GM21423 (cell line): ENCODE measurements at regions not wholly inside any gene's neighbourhood (a gene's known extent, or its start where the extent isn't known, plus 50 kb on each side); places are given as distances from the start of the nearest gene placed in this dataset.
"Not testable (repeated sequence)": the region's sequence is repeated elsewhere in the genome, so short reads cannot be mapped to it uniquely, and the experiment has no call there.

ENCODE experiments used
- ATAC-seq: cut with Tn5 transposase; IDR thresholded peaks from one replicate; pipeline ENCODE4 v1.9.1; 2021; ENCODE audit warnings: mild to moderate bottlenecking, moderate library complexity; ENCODE audit not compliant: unreplicated experiment

GRCh38 chr5:56632199-56632598, 183.2 kb upstream of the MAP3K1 start:
- ATAC-seq: no peak

DNA sequence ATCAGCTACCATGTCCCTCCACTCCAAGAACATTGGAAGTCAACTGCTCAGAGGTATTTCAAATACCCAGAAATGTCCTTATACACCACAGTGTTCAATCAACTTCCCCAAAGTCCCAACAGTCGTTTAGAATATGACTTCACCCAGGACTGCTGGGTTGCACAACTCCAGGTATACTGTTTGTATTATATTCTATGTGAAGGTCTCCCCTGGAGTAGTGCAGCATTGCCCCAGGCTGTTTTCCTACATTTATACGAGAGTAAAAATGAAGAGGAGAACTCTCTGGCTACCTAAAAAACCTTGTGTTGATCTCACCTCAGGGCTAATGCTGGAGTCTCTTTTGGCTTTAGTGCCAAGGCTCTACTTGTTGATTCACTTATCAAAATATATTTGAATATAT, 183.6 kb upstream of the MAP3K1 start:
- no peak for ATAC-seq

- ATAC-seq: not testable (repeated sequence)
Observed at GRCh38 chr5:56628616-56629015, 186.7 kb upstream of the MAP3K1 start.

DNA sequence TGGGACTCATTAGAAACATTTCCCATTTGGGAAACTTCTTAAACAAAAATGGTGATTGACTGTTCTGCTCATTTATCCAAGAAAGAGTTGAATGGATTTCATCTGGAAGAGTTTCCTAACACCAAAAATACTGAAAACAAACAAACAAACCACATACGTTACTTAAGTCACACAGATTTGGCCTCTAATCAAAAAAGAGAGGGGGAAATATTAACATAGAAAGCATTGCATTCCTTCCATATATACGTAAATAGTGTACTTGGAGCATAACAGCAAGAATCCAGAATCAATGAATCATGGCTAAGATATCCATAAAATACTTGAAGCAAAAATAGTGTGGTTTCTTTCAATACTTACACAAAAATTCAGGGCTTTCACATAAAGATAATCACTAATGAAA, 189.8 kb upstream of the MAP3K1 start:
- ATAC-seq: no peak

DNA sequence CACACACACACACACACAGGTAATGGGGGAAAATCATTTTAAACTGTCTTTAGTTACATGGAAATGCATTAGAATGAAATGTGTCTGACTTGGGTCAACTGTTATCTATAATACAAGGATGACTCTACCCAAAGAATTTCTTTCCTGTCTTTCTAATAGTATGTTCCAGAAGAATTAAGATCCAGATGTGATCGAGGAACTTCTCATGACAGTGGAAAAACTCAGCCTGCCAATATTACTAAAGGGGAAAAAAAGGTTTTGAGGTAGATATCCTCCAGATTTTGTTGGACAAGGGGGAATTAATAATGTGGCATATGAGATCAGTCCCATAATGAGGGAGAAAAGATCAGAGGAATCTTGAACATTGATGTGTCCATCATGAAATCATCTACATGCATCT, 190.6 kb upstream of the MAP3K1 start:
- no peak for ATAC-seq

DNA sequence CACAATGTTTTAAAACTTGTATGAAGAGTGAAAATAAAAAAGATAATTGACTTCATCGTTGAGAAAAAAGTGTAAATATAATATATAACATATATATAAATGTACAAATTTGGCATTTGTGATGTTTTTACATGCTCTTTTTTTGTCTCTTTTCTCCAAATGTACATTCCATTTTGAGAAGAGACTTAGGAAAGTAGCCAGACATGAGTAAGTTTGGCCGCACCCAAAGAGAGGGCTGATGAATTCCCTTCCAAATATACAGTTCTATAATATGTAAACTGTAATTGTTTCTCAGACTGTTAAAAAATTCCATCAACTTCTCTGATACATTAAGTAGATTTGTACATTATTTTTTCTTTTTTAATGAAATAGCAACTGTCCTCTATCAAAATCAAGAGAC, 193.2 kb upstream of the MAP3K1 start:
- no peak for ATAC-seq

- no peak for ATAC-seq
Observed at GRCh38 chr5:56620903-56621677, 194.3 kb upstream of the MAP3K1 start.

DNA sequence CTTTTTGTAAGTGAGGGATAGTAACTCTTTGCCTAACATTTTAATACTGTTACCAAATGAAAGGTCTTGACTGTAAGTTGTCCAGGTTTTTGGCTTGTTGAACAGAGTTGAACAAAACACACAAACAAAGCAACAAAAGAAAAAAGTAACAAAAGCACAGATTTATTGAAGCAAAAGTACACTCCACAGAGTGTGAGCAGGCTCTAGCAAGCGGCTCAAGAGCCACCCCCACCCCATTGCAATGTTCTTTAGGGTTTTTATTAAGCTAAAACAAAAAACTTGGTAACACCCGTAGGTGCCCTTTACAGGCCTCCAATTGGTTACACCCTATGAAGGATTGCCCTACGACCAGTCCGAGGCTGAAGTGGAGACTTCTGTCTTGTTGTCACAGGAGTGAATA, 197.4 kb upstream of the MAP3K1 start:
- ATAC-seq: no peak

DNA sequence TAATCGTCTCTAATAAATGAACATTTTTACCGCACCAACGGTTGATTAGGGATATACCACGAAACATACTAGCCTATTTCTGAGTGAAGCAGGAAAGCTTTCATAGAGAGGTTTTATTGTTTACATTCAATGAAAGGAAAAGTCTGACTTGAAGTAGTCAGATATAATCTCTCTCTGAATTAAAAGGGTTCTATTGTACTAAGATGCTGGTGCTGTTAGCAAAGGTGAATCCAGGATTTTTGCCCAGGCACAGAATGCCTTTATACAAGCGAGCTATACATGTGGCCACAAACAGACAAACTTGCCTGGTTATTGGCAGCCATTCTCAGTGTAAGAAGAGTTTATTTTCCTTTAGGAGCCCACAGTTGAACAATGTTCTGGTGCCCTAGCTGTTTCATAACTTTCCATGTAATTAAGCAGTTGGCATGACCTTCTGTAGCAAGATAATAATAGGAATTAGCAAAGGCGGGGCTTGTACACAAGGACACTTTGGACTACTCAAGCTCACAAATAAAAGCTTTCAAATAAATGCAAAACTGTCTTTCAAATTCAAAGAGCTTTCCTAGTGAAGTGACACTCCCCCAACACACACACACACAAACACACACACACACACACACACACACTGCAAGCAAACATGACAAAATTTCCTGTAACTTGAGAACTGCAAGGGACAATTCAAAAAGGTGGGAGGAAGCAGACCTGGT, 198.7 kb upstream of the MAP3K1 start:
- ATAC-seq: no peak

- no peak for ATAC-seq
Observed at GRCh38 chr5:56615361-56616153, 199.8 kb upstream of the MAP3K1 start.

DNA sequence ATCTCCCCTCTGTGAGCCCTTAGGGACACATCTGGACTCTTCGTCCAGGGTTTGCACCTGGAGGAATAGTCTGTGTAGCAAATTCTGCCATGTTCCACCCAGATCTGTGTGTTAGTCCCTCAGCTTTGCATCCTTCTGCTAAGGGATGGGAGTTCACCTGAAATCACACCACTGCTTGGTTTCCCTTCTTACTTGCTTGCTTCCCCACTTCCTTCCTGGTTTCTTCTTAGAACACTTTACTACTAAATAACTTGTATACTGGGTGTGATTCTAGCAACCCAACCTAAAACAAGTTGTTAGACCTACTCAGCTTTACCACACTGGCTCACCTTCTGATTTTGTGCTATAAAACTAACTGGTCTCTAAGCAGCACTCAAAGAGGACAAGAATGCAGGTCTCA, 202.6 kb upstream of the MAP3K1 start:
- ATAC-seq: no peak

GRCh38 chr5:56612353-56612752, 203.0 kb upstream of the MAP3K1 start:
- no peak for ATAC-seq

DNA sequence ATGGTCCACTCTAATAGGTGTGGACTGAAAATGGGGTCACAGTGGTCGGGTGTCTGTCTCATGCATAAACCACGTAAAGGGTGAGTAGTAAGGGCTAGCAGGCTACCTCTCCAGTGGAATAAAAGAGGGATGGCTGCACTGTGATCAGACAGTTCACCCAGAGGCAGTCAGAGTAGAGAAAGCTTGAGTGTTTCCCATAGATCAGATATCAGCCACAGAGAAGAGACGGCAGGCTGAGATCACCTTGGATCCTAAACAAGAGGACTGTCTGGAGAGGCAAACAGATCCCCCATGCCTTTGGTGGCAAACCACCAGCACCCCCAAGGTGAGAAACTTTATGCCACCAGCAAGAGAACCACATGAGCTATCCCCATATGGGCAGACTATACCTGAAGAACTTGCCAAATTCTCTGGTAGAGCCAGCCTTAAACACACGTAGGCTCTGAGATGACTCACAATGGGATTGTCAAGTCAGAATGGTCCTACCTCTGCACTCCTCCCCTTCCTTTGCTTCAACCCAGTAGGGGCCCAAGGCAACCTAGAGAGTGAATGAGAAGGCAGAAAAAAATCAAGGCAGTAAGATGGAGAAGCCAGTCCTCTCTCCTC, 205.2 kb upstream of the MAP3K1 start:
- ATAC-seq: no peak

- ATAC-seq: no peak
Observed at GRCh38 chr5:56608217-56608925, 207.0 kb upstream of the MAP3K1 start.

GRCh38 chr5:56607551-56607950, 207.8 kb upstream of the MAP3K1 start:
- ATAC-seq: no peak

GRCh38 chr5:56607074-56607473, 208.3 kb upstream of the MAP3K1 start:
- ATAC-seq: no peak

DNA sequence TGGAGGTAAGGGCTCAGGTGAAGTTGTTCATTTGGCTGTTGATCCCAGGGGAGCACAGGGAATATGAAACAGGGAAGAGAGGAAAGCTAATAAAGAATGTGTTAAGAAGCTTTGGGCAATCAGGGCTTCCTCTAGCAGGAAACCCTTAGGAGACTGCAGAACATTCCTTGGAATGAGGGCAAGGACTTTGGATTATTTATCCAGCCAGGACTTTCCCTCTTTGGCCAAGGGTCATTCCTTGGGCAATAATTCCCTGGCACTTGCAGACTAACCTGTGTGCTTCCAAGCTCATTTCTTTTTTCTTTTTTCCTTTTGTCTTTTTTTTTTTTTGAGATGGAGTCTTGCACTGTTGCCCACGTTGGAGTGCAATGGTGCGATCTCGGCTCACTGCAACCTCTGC, 209.2 kb upstream of the MAP3K1 start:
- no peak for ATAC-seq

DNA sequence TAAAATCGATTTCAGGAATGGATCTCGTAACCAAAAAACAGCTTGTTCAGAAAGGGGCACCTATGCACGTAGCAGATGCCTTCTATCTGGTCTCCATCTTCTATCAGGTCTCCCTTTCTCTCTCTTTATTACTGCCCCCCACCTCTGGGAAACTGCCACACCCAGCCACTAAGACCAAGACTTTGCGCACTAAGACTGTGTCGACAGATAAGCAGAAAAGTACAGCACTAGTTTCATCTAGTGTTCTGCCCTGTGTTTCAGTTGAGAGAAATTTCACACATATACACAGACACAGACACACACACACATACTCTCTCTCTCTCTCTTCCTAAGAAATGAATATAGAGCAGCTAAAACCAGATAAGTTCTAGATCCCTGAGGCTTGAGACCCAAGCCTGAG, 210.1 kb upstream of the MAP3K1 start:
- ATAC-seq: no peak

- ATAC-seq: no peak
Observed at GRCh38 chr5:56601641-56602071, 213.7 kb upstream of the MAP3K1 start.

- ATAC-seq: no peak
Observed at GRCh38 chr5:56598941-56599340, 216.4 kb upstream of the MAP3K1 start.

DNA sequence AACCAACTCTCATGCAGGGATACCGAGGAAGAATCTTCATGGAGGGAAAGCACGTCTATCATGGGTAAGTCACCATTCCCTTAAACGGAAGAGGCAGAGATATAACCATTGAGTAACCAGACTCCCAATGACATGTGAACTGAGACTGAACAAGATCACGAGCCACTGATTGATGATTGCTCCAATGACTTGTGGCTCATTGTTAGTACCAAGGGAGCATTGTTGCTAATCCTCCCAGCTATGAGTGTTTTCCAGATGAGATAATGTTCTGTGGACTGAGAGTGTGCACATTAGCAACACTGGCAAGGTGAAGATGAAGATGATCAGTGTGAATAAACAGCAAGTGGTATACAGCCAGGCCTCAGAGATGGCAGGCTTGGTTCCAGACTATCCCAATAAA, 219.2 kb upstream of the MAP3K1 start:
- no peak for ATAC-seq
